ENCODE measurements at regions not wholly inside any gene's neighbourhood (a gene's known extent, or its start where the extent isn't known, plus 50 kb on each side); places are given as distances from the start of the nearest gene placed in this dataset.

DNA sequence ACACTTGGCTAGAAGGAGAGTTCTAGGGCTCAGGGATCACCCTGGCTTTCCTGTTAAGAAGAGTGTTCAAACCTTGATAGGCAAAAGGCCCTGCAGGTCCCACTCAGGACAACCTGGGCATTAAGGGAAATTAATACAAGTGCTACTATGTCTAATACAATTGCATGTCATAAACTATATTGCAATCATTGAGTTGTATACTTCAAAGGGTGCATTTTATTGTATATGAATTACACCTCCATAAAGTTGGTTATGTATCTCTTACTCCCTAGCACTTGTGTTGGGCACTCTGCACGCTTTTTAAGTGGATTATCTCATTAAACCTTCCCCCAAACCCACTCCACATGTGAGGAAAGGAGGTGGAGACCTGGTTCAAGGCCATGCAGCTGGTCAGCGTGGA, 172.1 kb upstream of the GLI2 start:
- H3K4me3 ChIP-seq (replicated peaks in 1 of 4; ENCODE audit: control extremely low read depth in 1 of 4, insufficient read depth in 1 of 4, low read depth in 3 of 4, low read length in 4 of 4): no peak overlapping the region
- DNase-seq (ENCODE audit: low read depth in 2 of 2): no peak
- no peaks in the 10 kb centered on the region for H3K79me2 ChIP-seq (ENCODE audit: control insufficient read depth, insufficient read depth, low read length)
- no peak overlapping the region for H3K4me2 ChIP-seq (ENCODE audit: extremely low read depth, insufficient read depth, low read length)
- peaks cover 23% of the 10 kb centered on the region for H3K4me1 ChIP-seq (ENCODE audit: control insufficient read depth, extremely low read depth, insufficient read depth, low read length)
- no peaks in the 10 kb centered on the region for H4K20me1 ChIP-seq (ENCODE audit: control insufficient read depth, extremely low read depth, insufficient read depth, low read length)
- H3K27me3 ChIP-seq (ENCODE audit: control insufficient read depth, insufficient read depth, low read length): no peaks in the 10 kb centered on the region
- no peaks in the 10 kb centered on the region for H3K36me3 ChIP-seq (ENCODE audit: control insufficient read depth, insufficient read depth, low read length)
- TF ChIP-seq, protein P1, sequence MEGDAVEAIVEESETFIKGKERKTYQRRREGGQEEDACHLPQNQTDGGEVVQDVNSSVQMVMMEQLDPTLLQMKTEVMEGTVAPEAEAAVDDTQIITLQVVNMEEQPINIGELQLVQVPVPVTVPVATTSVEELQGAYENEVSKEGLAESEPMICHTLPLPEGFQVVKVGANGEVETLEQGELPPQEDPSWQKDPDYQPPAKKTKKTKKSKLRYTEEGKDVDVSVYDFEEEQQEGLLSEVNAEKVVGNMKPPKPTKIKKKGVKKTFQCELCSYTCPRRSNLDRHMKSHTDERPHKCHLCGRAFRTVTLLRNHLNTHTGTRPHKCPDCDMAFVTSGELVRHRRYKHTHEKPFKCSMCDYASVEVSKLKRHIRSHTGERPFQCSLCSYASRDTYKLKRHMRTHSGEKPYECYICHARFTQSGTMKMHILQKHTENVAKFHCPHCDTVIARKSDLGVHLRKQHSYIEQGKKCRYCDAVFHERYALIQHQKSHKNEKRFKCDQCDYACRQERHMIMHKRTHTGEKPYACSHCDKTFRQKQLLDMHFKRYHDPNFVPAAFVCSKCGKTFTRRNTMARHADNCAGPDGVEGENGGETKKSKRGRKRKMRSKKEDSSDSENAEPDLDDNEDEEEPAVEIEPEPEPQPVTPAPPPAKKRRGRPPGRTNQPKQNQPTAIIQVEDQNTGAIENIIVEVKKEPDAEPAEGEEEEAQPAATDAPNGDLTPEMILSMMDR (conservative IDR thresholded peaks at IDR 0.05 in 1 of 2, IDR thresholded peaks at IDR 0.05 in 1 of 2; ENCODE audit: low read depth in 1 of 2, low read length in 2 of 2): no peak
- TF ChIP-seq EZH2 (IDR thresholded peaks at IDR 0.05; ENCODE audit: low read length, missing control alignments): no peak
- H3K9me3 ChIP-seq (ENCODE audit: control insufficient read depth, insufficient read depth, low read depth, low read length): no peaks in the 10 kb centered on the region
- H2AFZ ChIP-seq (ENCODE audit: low read length): no peak overlapping the region
- no peak overlapping the region for H3K9ac ChIP-seq (ENCODE audit: insufficient read depth, low read length)
- no peak overlapping the region for H3K27ac ChIP-seq (ENCODE audit: insufficient read depth, low read length)

DNA sequence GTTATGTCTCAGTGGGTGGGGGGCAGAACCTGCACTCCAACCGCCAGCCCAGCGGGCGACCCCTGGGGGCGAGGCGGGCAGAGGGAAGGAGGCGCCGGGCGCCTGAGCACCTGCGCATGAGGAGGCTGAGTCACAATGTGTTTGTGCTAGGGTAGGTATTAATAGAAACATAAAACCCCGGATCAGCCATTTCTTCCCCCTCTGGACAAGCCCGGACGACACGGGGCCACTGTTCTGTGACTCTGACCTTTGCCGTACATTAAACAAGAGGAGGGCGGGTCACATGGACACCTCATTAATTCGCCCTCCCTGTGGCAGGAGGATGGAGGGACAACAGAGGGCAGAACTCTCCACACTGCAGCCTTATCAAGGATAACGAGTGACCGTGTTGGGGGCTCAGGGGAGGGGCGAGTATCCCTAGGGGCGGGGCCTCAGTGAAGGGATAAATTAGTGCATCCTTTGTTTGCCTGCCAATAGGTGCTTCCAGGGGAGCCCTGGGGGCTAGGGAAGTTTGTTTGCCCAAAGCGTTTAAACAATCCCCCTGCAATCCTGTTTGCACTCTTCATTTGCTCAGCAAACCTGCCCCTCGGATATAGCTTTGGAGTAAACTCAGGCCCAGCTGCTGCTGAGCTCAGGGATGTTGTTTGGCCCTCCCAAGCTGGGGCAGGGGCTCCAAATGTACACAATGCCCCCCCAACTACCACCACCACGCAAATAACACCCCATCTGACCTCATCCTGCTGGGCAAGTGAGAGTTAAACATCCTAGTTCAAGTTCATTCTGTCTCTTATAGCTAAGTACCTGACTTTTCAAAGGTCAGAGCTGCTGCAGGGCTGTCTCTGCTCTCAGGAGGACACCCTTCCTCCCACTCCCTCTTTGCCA, 171.2 kb upstream of the GLI2 start:
- TF ChIP-seq EZH2 (IDR thresholded peaks at IDR 0.05; ENCODE audit: low read length, missing control alignments): no peak
- TF ChIP-seq, protein P1 (conservative IDR thresholded peaks at IDR 0.05 in 1 of 2, IDR thresholded peaks at IDR 0.05 in 1 of 2; ENCODE audit: low read depth in 1 of 2, low read length in 2 of 2): no peak
- Histone ChIP-seq H3K4me2 (ENCODE audit: extremely low read depth, insufficient read depth, low read length) (no peak overlapping the region), H2AFZ (ENCODE audit: low read length) (no peak overlapping the region), H3K4me1 (ENCODE audit: control insufficient read depth, extremely low read depth, insufficient read depth, low read length) (peaks cover 17% of the 10 kb centered on the region), H3K36me3 (ENCODE audit: control insufficient read depth, insufficient read depth, low read length) (no peaks in the 10 kb centered on the region), H3K9ac (ENCODE audit: insufficient read depth, low read length) (no peak overlapping the region), H3K4me3 (replicated peaks in 1 of 4; ENCODE audit: control extremely low read depth in 1 of 4, insufficient read depth in 1 of 4, low read depth in 3 of 4, low read length in 4 of 4) (no peak overlapping the region), H3K79me2 (ENCODE audit: control insufficient read depth, insufficient read depth, low read length) (no peaks in the 10 kb centered on the region), H3K27ac (ENCODE audit: insufficient read depth, low read length) (no peak overlapping the region), H4K20me1 (ENCODE audit: control insufficient read depth, extremely low read depth, insufficient read depth, low read length) (no peaks in the 10 kb centered on the region), H3K27me3 (ENCODE audit: control insufficient read depth, insufficient read depth, low read length) (no peaks in the 10 kb centered on the region), H3K9me3 (ENCODE audit: control insufficient read depth, insufficient read depth, low read depth, low read length) (no peaks in the 10 kb centered on the region)
- no peak for DNase-seq (ENCODE audit: low read depth in 2 of 2)

GRCh38 chr2:120565095-120565460, 170.6 kb upstream of the GLI2 start:
- no peak overlapping the region for H2AFZ ChIP-seq (ENCODE audit: low read length)
- H3K9ac ChIP-seq (ENCODE audit: insufficient read depth, low read length): no peak overlapping the region
- H3K9me3 ChIP-seq (ENCODE audit: control insufficient read depth, insufficient read depth, low read depth, low read length): no peaks in the 10 kb centered on the region
- no peak overlapping the region for H3K4me3 ChIP-seq (replicated peaks in 1 of 4; ENCODE audit: control extremely low read depth in 1 of 4, insufficient read depth in 1 of 4, low read depth in 3 of 4, low read length in 4 of 4)
- H3K4me2 ChIP-seq (ENCODE audit: extremely low read depth, insufficient read depth, low read length): no peak overlapping the region
- H3K27me3 ChIP-seq (ENCODE audit: control insufficient read depth, insufficient read depth, low read length): no peaks in the 10 kb centered on the region
- H3K36me3 ChIP-seq (ENCODE audit: control insufficient read depth, insufficient read depth, low read length): no peaks in the 10 kb centered on the region
- H3K27ac ChIP-seq (ENCODE audit: insufficient read depth, low read length): no peak overlapping the region
- no peaks in the 10 kb centered on the region for H3K79me2 ChIP-seq (ENCODE audit: control insufficient read depth, insufficient read depth, low read length)
- DNase-seq (ENCODE audit: low read depth in 2 of 2): no peak
- H3K4me1 ChIP-seq (ENCODE audit: control insufficient read depth, extremely low read depth, insufficient read depth, low read length): peaks cover 13% of the 10 kb centered on the region
- no peak for TF ChIP-seq EZH2 (IDR thresholded peaks at IDR 0.05; ENCODE audit: low read length, missing control alignments)
- TF ChIP-seq, protein P1 (conservative IDR thresholded peaks at IDR 0.05 in 1 of 2, IDR thresholded peaks at IDR 0.05 in 1 of 2; ENCODE audit: low read depth in 1 of 2, low read length in 2 of 2): no peak
- no peaks in the 10 kb centered on the region for H4K20me1 ChIP-seq (ENCODE audit: control insufficient read depth, extremely low read depth, insufficient read depth, low read length)
